NCI-H1105 treated with DMSO at 0.1 percent for 48 hours (cell line): ENCODE measurements at regions not wholly inside any gene's neighbourhood (a gene's known extent, or its start where the extent isn't known, plus 50 kb on each side); places are given as distances from the start of the nearest gene placed in this dataset.
A peak's percentile ranks its signal among the peaks of the same experiment; 100 is the strongest.

Source experiments
- DNase-seq: peaks from one replicate; lab custom pipeline; 2025; lab: John Stamatoyannopoulos, UW

DNA sequence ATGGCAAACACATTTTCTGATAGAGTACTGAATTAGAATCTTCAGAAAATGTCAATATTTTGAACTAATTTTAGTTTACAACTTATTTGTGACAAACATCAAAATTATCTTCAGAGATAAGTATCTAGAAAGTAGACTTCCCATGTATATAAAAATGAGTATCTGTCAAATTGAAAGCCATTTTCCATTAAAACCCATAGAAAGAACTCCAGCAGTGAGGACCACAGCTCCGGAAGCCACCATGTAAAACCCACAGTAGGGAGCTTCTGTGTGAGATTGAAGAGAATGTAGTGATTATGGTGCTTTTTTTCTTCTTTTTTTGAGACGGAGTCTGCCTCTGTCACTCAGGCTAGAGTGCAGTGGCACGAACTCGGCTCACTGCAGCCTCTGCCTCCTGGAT lies 687.0 kb downstream of the TYW1 start:
- no peak for DNase-seq

GRCh38 chr7:67690700-67691099 lies 694.1 kb downstream of the TYW1 start:
- DNase-seq = no peak

DNA sequence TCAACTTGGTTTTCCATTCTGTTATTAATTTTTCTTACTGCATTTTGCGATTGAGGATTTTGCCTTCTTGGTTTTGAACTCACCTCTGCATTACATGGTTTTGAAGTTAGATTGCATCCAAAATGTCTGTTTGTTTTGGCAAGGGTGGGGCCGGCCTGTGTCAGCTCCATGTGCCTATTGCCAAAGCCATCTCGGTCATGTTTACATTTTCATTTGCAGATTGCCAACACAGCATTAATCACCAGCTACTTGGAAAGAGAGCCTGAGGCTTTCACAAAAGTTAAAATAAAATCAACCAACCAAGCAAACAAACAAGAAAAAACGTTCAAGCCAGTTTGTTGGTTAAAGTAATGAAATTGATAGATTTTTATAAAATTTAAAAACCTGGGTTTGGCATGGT lies 695.8 kb downstream of the TYW1 start:
- DNase-seq = peak; percentile 77

GRCh38 chr7:67696124-67696523 lies 699.5 kb downstream of the TYW1 start:
- DNase-seq = no peak

- DNase-seq = no peak
Measured at GRCh38 chr7:67696878-67697277, 700.2 kb downstream of the TYW1 start.

DNA sequence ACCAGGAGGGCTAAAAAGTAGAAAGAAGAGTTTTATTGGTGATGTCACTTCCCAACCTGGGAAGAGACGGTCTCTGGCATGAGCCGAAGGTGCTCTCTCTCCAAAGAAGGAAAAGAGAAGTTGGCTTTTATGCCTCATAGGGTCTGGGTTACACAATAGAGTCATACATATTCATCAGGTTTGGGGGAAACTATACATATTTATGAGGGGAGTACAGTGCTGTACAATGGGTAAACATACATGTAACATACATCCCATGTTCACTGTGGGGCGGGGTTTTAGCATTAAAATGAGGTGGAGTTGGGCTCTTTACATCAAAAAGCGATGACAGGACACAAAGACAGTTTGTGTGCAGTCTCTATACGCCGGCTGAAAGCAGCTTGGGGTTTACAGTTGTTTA lies 701.7 kb downstream of the TYW1 start:
- DNase-seq = no peak

DNA sequence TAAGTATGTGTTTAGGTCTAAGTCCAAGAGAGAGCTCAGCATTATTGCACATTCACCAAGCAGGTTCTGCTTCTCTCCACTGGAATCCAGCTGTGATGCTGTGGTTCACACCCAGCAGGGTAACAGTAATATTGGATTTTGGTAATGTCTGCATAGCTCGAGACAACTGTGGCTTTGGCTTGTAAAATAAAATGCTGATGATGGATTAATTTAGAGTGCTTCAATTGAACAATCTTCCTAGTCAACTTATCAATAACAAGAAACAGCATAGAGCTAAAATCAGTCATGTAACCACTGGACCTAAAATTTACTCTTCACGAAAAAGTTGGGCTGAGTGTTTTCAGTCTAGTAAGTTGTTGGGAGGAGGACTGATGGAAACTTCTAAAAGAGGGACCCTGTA lies 709.2 kb downstream of the TYW1 start:
- no peak for DNase-seq

- DNase-seq = no peak
Measured at GRCh38 chr7:67711706-67712105, 715.1 kb downstream of the TYW1 start.

- no peak for DNase-seq
Measured at GRCh38 chr7:67713451-67714056, 716.9 kb downstream of the TYW1 start.

- DNase-seq = no peak
Measured at GRCh38 chr7:67716729-67717128, 720.1 kb downstream of the TYW1 start.

GRCh38 chr7:67723591-67723990 lies 727.0 kb downstream of the TYW1 start:
- DNase-seq = no peak

DNA sequence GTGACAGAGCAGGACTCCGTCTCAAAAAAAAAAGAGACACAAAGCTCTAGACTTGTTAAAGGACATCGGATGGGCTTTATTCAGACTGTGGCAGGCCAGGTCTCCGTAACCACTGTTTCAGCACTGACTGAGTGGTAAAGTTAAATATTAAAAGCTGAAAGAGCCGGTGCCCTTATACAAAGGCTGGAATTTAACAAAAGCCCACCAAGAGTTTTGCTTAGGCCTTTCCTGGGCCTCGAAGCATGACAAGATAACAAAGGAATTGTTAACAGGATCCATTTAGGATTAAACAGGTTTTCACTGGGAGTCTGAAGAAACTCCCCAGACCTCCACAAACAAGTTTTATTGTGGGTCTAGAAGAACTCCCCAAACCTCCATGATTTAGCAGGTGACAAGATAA lies 727.8 kb downstream of the TYW1 start:
- DNase-seq = no peak

DNA sequence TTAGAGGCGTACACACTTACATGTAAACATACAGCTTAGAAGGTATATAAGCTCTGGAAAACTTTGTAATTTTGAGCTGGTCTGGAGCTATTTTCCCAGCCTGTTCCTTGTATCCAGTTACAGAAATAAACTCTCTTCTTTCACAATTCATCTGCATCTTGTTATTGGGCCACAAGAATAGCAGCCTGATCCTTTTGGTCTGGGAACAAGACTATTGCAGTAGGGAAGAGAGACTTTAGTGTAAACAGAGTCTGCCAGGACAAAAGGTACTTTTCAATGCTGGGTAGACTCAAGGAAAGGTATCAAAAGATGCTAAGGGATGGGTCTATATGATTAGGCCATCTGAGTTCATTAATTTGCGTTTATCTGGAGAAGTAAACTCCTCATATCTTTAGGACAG lies 728.3 kb downstream of the TYW1 start:
- DNase-seq = no peak

DNA sequence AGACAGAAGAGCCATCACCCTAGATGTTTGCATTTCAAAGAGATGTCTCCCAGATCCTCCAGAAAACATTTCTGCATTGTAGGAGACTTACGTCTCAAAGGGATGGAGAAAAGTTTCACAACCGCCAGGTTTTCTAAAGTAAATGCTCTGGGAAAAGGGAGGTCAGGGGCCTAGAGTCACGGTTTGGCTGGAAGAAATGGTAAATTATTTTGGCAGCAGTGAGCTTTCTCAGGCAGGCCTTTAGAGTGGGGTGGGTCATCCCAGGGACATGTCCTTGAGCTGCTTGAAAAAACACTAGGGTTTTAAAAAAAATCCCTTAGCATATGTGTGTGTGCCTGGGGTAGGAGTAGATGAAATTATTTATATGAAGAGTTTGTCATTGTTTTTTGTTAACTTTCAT lies 728.8 kb downstream of the TYW1 start:
- no peak for DNase-seq

DNA sequence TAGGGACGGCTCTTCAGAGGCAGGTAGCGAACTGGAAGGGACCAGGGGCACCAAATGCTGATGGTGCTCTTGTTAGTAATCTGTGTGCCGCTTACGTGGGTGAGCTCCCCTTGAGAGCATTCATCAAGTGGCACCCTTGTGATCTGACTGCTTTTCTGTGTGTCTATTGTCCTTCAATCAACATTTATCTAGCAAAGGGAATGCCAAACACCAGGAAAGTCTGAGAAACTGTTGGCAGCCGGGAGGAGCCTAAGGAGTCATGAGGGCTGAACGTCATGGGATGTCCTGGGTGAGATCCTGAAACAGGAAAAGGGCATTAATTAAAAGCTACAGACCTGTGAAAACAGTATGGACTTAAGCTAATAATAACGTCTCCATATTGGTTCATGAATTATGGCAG lies 733.1 kb downstream of the TYW1 start:
- no peak for DNase-seq

- DNase-seq = no peak
Measured at GRCh38 chr7:67731704-67732103, 735.1 kb downstream of the TYW1 start.

DNA sequence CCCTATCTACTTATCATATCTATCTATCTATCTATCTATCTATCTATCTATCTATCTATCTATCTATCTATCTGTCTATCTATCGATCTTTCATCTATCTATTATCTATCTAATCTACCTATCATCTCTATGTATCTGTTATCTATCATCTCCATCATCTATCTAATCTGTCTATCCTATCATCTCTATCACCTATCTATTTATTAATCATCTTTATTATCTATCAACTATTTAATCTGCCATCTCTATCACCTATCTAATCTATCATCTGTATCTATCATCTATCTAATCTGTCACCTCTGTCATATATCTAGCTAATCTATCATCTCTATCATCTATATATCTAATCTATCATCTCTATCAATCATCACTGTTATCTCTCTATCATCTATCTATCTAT lies 736.3 kb downstream of the TYW1 start:
- no peak for DNase-seq

GRCh38 chr7:67738145-67738544 lies 741.5 kb downstream of the TYW1 start:
- no peak for DNase-seq

DNA sequence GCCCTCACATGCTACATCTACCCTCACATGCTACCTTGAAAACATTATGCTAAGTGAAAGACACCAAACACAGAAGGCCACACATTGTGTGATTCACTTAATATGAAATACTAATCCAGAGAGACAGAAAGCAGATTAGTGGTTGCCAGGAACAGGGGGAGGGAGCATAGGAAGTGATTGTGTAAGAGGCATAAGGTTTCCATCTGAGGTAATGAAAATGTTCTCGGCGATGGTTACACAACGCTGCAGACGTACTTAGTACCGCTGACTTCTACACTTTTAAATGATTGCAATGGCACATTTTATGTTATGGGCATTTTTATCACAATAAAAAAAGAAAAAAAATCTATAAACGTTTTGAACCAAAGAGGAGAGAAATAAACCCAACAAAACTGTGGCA lies 742.3 kb downstream of the TYW1 start:
- no peak for DNase-seq

GRCh38 chr7:67743501-67743900 lies 746.9 kb downstream of the TYW1 start:
- DNase-seq = no peak

- no peak for DNase-seq
Measured at GRCh38 chr7:67752227-67752626, 755.6 kb downstream of the TYW1 start.

GRCh38 chr7:67753891-67754290 lies 757.3 kb downstream of the TYW1 start:
- DNase-seq = no peak

- DNase-seq = no peak
Measured at GRCh38 chr7:67754651-67755050, 758.0 kb downstream of the TYW1 start.

GRCh38 chr7:67758551-67758950 lies 761.9 kb downstream of the TYW1 start:
- DNase-seq = peak; percentile 16

GRCh38 chr7:67760971-67761370 lies 764.3 kb downstream of the TYW1 start:
- DNase-seq = no peak
